ENCODE measurements at regions not wholly inside any gene's neighbourhood (a gene's known extent, or its start where the extent isn't known, plus 50 kb on each side); places are given as distances from the start of the nearest gene placed in this dataset.

DNA sequence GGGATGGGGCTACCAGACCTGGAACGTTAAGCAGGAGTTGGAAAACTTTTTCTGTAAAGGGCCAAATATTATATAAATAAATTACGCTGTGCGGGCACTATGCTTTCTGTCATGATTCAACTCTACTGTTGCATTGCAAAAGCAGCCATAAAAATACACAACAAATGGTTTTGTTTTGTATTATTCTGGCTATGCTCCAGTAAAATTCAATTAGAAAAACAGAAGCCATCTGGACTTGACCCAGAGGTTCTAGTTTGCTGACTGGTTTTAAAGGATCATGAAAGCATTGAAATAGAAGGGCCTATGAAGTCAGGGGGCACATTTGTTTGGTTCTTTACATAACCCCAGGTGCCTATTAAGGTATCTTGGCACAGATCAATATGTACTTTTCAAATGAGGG, 647.4 kb upstream of the LMCD1 start:
- H3K36me3 ChIP-seq (ENCODE audit: insufficient read depth, low read length): no peaks in the 10 kb centered on the region
- no peaks in the 10 kb centered on the region for H3K4me1 ChIP-seq (ENCODE audit: control insufficient read depth, insufficient read depth, low read length)
- H3K9me3 ChIP-seq (replicated peaks; ENCODE audit: low read length): peaks cover 2% of the 10 kb centered on the region
- no peak overlapping the region for H3K4me3 ChIP-seq (ENCODE audit: low read length)
- no peak overlapping the region for H3K9ac ChIP-seq (ENCODE audit: low read depth, low read length)
- H3K4me2 ChIP-seq (ENCODE audit: low read length): no peak overlapping the region
- H3K27me3 ChIP-seq (ENCODE audit: control insufficient read depth, insufficient read depth, low read length): no peaks in the 10 kb centered on the region

DNA sequence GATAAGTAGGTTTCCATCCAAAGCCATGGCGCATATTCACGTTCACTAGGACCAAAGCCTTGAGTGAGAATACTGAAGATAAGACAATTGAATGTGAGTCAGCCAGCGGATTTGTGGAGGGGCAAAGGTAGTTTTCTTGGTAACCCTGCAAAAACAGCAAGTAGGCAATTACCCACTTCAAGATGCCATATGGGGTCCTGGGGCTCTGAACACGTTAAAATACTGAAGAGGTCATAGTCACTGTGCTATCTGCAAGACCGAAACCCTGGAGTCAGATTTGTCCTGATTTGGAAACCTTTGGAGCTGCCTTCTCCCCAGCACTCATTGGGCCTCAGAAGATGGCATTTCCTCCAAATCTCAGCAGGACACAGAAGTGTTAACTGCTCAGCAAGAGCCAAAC, 646.9 kb upstream of the LMCD1 start:
- Histone ChIP-seq H3K27me3 (ENCODE audit: control insufficient read depth, insufficient read depth, low read length) (no peaks in the 10 kb centered on the region), H3K36me3 (ENCODE audit: insufficient read depth, low read length) (no peaks in the 10 kb centered on the region), H3K9ac (ENCODE audit: low read depth, low read length) (no peak overlapping the region), H3K4me3 (ENCODE audit: low read length) (no peak overlapping the region), H3K4me2 (ENCODE audit: low read length) (no peak overlapping the region), H3K9me3 (replicated peaks; ENCODE audit: low read length) (peaks cover 2% of the 10 kb centered on the region), H3K4me1 (ENCODE audit: control insufficient read depth, insufficient read depth, low read length) (no peaks in the 10 kb centered on the region)

DNA sequence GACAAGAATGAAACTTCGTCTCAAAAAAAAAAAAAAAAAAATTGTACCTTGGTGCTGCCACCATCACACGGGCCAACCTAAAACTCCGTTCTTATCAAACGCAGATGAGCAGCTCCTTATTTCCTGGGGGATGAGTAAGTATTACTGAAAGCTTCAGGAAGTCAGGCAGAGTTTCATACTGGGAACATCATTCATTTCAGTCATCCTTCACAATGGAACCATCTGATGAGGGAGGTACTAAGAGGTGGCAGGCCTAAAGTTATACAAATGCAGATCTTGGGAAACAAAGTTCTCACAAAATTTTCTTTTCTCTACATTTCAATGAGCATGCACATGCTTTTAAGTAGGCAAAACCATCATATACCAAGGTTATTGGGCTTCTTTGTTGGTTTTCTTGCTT, 636.0 kb upstream of the LMCD1 start:
- H3K4me2 ChIP-seq (ENCODE audit: low read length): no peak overlapping the region
- no peak overlapping the region for H3K4me3 ChIP-seq (ENCODE audit: low read length)
- H3K27me3 ChIP-seq (ENCODE audit: control insufficient read depth, insufficient read depth, low read length): no peaks in the 10 kb centered on the region
- no peaks in the 10 kb centered on the region for H3K4me1 ChIP-seq (ENCODE audit: control insufficient read depth, insufficient read depth, low read length)
- H3K9me3 ChIP-seq (replicated peaks; ENCODE audit: low read length): no peaks in the 10 kb centered on the region
- no peaks in the 10 kb centered on the region for H3K36me3 ChIP-seq (ENCODE audit: insufficient read depth, low read length)
- H3K9ac ChIP-seq (ENCODE audit: low read depth, low read length): no peak overlapping the region

DNA sequence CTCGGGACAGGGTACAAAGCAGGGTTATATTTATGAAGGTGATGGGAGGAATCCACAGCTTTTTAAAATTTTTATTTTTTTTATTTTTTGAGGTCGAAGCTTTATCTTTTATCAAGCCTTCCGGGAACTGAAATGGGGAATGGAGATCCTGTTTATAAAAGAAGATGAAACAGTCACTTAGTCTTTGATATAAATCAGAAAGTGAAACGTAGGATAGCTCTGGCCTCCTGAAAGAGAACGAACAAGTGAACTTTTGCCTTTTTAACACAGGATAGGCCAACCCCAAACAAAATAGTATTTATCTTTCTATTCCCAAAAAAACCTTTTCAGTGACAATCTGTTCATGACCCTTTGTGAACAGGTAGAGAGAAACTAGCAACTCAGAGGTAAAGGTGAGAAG, 634.0 kb upstream of the LMCD1 start:
- H3K27me3 ChIP-seq (ENCODE audit: control insufficient read depth, insufficient read depth, low read length): no peaks in the 10 kb centered on the region
- no peaks in the 10 kb centered on the region for H3K9me3 ChIP-seq (replicated peaks; ENCODE audit: low read length)
- no peaks in the 10 kb centered on the region for H3K36me3 ChIP-seq (ENCODE audit: insufficient read depth, low read length)
- H3K4me2 ChIP-seq (ENCODE audit: low read length): no peak overlapping the region
- no peaks in the 10 kb centered on the region for H3K4me1 ChIP-seq (ENCODE audit: control insufficient read depth, insufficient read depth, low read length)
- no peak overlapping the region for H3K4me3 ChIP-seq (ENCODE audit: low read length)
- H3K9ac ChIP-seq (ENCODE audit: low read depth, low read length): no peak overlapping the region

GRCh38 chr3:7871003-7871560, 630.5 kb upstream of the LMCD1 start:
- Histone ChIP-seq H3K27me3 (ENCODE audit: control insufficient read depth, insufficient read depth, low read length) (no peaks in the 10 kb centered on the region), H3K9ac (ENCODE audit: low read depth, low read length) (no peak overlapping the region), H3K36me3 (ENCODE audit: insufficient read depth, low read length) (no peaks in the 10 kb centered on the region), H3K4me2 (ENCODE audit: low read length) (no peak overlapping the region), H3K4me1 (ENCODE audit: control insufficient read depth, insufficient read depth, low read length) (no peaks in the 10 kb centered on the region), H3K9me3 (replicated peaks; ENCODE audit: low read length) (no peaks in the 10 kb centered on the region), H3K4me3 (ENCODE audit: low read length) (no peak overlapping the region)

- Histone ChIP-seq H3K4me1 (ENCODE audit: control insufficient read depth, insufficient read depth, low read length) (no peaks in the 10 kb centered on the region), H3K27me3 (ENCODE audit: control insufficient read depth, insufficient read depth, low read length) (no peaks in the 10 kb centered on the region), H3K36me3 (ENCODE audit: insufficient read depth, low read length) (no peaks in the 10 kb centered on the region), H3K9ac (ENCODE audit: low read depth, low read length) (no peak overlapping the region), H3K4me2 (ENCODE audit: low read length) (no peak overlapping the region), H3K4me3 (ENCODE audit: low read length) (no peak overlapping the region), H3K9me3 (replicated peaks; ENCODE audit: low read length) (peaks cover 4% of the 10 kb centered on the region)
These were observed 627.5 kb upstream of the LMCD1 start for GRCh38 chr3:7874116-7874515.

DNA sequence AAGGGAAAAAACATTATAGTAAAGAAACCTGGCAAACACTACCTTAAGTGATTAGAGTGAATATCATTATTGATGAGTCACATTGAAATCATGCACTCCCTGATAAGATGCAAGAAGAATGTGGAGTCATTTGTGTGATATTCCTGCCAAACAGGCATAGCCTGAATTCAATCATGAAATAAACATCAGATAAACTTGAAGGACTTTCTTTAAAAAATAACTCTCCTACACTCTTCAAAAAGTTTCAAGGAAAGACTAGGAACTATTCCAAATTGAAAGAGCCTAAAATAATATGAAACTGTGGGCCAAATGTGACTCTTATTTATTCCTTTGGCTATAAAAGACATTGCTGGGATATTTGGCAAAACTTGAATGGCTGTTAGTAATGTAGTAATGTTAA, 625.7 kb upstream of the LMCD1 start:
- Histone ChIP-seq H3K27me3 (ENCODE audit: control insufficient read depth, insufficient read depth, low read length) (no peaks in the 10 kb centered on the region), H3K4me1 (ENCODE audit: control insufficient read depth, insufficient read depth, low read length) (no peaks in the 10 kb centered on the region), H3K9me3 (replicated peaks; ENCODE audit: low read length) (peaks cover 7% of the 10 kb centered on the region), H3K36me3 (ENCODE audit: insufficient read depth, low read length) (no peaks in the 10 kb centered on the region), H3K4me2 (ENCODE audit: low read length) (no peak overlapping the region), H3K9ac (ENCODE audit: low read depth, low read length) (no peak overlapping the region), H3K4me3 (ENCODE audit: low read length) (no peak overlapping the region)

GRCh38 chr3:7876741-7877297, 624.8 kb upstream of the LMCD1 start:
- H3K4me2 ChIP-seq (ENCODE audit: low read length): no peak overlapping the region

DNA sequence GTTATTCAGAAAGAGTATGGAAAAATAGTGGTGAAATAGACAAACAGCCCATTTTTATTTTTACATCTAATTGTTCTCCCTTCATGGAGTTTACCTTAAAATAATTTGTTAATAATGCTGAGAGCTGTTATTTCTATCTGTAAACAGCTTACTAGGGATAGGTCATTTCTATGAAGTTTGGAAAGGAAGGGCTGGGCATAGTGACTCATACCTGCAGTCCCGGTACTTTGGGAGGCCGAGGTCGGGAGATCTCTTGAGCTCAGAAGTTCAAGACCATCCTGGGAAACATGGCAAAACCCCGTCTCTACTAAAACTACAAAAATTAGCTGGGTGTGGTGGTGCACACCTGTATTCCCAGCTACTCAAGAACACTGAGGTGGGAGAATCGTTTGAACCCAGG, 624.3 kb upstream of the LMCD1 start:
- no peaks in the 10 kb centered on the region for H3K27me3 ChIP-seq (ENCODE audit: control insufficient read depth, insufficient read depth, low read length)
- H3K4me3 ChIP-seq (ENCODE audit: low read length): no peak overlapping the region
- H3K36me3 ChIP-seq (ENCODE audit: insufficient read depth, low read length): no peaks in the 10 kb centered on the region
- H3K9ac ChIP-seq (ENCODE audit: low read depth, low read length): no peak overlapping the region
- peaks cover 7% of the 10 kb centered on the region for H3K9me3 ChIP-seq (replicated peaks; ENCODE audit: low read length)
- no peak overlapping the region for H3K4me2 ChIP-seq (ENCODE audit: low read length)
- H3K4me1 ChIP-seq (ENCODE audit: control insufficient read depth, insufficient read depth, low read length): no peaks in the 10 kb centered on the region

More at GRCh38 chr3:7876741-7877297, 624.8 kb upstream of the LMCD1 start:
- Histone ChIP-seq H3K4me3 (ENCODE audit: low read length) (no peak overlapping the region), H3K36me3 (ENCODE audit: insufficient read depth, low read length) (no peaks in the 10 kb centered on the region), H3K4me1 (ENCODE audit: control insufficient read depth, insufficient read depth, low read length) (no peaks in the 10 kb centered on the region), H3K27me3 (ENCODE audit: control insufficient read depth, insufficient read depth, low read length) (no peaks in the 10 kb centered on the region), H3K9me3 (replicated peaks; ENCODE audit: low read length) (peaks cover 7% of the 10 kb centered on the region), H3K9ac (ENCODE audit: low read depth, low read length) (no peak overlapping the region)

DNA sequence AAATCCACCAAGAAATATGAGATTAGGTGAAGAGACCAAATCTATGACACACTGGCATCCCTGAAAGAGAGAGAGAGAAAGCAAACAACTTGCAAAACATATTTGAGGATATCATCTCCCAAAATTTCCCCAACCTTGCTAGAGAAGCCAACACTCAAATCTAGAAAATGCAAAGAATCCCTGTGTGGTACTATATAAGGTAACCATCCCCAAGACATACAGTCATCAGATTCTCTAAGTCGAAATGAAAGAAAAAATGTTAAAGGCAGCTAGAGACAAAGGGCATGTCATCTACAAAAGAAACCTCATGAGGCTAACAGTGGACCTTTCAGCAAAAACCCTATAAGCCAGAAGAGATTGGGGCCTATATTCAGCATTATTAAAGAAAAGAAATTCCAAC, 622.1 kb upstream of the LMCD1 start:
- no peaks in the 10 kb centered on the region for H3K4me1 ChIP-seq (ENCODE audit: control insufficient read depth, insufficient read depth, low read length)
- peaks cover 7% of the 10 kb centered on the region for H3K9me3 ChIP-seq (replicated peaks; ENCODE audit: low read length)
- H3K4me2 ChIP-seq (ENCODE audit: low read length): no peak overlapping the region
- no peak overlapping the region for H3K9ac ChIP-seq (ENCODE audit: low read depth, low read length)
- no peaks in the 10 kb centered on the region for H3K27me3 ChIP-seq (ENCODE audit: control insufficient read depth, insufficient read depth, low read length)
- no peak overlapping the region for H3K4me3 ChIP-seq (ENCODE audit: low read length)
- no peaks in the 10 kb centered on the region for H3K36me3 ChIP-seq (ENCODE audit: insufficient read depth, low read length)

DNA sequence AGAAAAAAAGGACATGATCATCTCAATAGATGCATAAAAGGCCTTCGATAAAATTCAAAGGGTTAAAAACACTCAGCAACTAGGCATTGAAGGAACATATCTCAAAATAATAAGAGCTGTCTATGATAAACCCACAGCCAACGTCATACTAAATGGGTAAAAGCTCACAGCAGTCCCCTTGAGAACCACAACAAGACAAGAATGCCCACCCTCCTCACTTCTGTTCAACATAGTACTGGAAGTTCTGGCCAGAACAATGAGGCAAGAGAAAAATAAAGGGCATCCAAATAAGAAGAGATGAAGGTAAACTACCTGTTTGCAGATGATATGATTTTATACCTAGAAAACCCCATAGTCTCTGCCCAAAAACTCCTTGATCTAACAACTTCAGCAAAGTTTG, 619.7 kb upstream of the LMCD1 start:
- Histone ChIP-seq H3K9ac (ENCODE audit: low read depth, low read length) (no peak overlapping the region), H3K4me3 (ENCODE audit: low read length) (no peak overlapping the region), H3K4me1 (ENCODE audit: control insufficient read depth, insufficient read depth, low read length) (no peaks in the 10 kb centered on the region), H3K4me2 (ENCODE audit: low read length) (no peak overlapping the region), H3K27me3 (ENCODE audit: control insufficient read depth, insufficient read depth, low read length) (no peaks in the 10 kb centered on the region), H3K36me3 (ENCODE audit: insufficient read depth, low read length) (no peaks in the 10 kb centered on the region), H3K9me3 (replicated peaks; ENCODE audit: low read length) (peaks cover 7% of the 10 kb centered on the region)

- no peak overlapping the region for H3K4me2 ChIP-seq (ENCODE audit: low read length)
- H3K27me3 ChIP-seq (ENCODE audit: control insufficient read depth, insufficient read depth, low read length): no peaks in the 10 kb centered on the region
- H3K9me3 ChIP-seq (replicated peaks; ENCODE audit: low read length): peaks cover 4% of the 10 kb centered on the region
- no peaks in the 10 kb centered on the region for H3K36me3 ChIP-seq (ENCODE audit: insufficient read depth, low read length)
- no peaks in the 10 kb centered on the region for H3K4me1 ChIP-seq (ENCODE audit: control insufficient read depth, insufficient read depth, low read length)
- no peak overlapping the region for H3K4me3 ChIP-seq (ENCODE audit: low read length)
- no peak overlapping the region for H3K9ac ChIP-seq (ENCODE audit: low read depth, low read length)
These were observed 604.0 kb upstream of the LMCD1 start for GRCh38 chr3:7897655-7898054.
